HG02885 (cell line): ENCODE measurements at regions not wholly inside any gene's neighbourhood (a gene's known extent, or its start where the extent isn't known, plus 50 kb on each side); places are given as distances from the start of the nearest gene placed in this dataset.

Experiments used
- ATAC-seq: cut with Tn5 transposase; IDR thresholded peaks from one replicate; pipeline ENCODE4 v1.9.1; 2021; ENCODE audit warnings: mild to moderate bottlenecking; ENCODE audit not compliant: unreplicated experiment, poor library complexity

GRCh38 chr13:34561033-34561432, 381.0 kb upstream of the NBEA start:
- no peak for ATAC-seq

- no peak for ATAC-seq
Observed at GRCh38 chr13:34567597-34567996, 374.5 kb upstream of the NBEA start.

- no peak for ATAC-seq
Observed at GRCh38 chr13:34570698-34571353, 371.2 kb upstream of the NBEA start.

- no peak for ATAC-seq
Observed at GRCh38 chr13:34571716-34572115, 370.4 kb upstream of the NBEA start.

GRCh38 chr13:34577051-34577450, 365.0 kb upstream of the NBEA start:
- no peak for ATAC-seq

GRCh38 chr13:34578471-34578870, 363.6 kb upstream of the NBEA start:
- ATAC-seq, result no peak

- no peak for ATAC-seq
Observed at GRCh38 chr13:34578917-34579316, 363.2 kb upstream of the NBEA start.

- ATAC-seq, result no peak
Observed at GRCh38 chr13:34583181-34583580, 358.9 kb upstream of the NBEA start.

GRCh38 chr13:34587576-34587975, 354.5 kb upstream of the NBEA start:
- ATAC-seq, result no peak

- no peak for ATAC-seq
Observed at GRCh38 chr13:34588362-34588761, 353.7 kb upstream of the NBEA start.

GRCh38 chr13:34589581-34589980, 352.5 kb upstream of the NBEA start:
- ATAC-seq, result no peak

- no peak for ATAC-seq
Observed at GRCh38 chr13:34591129-34591528, 350.9 kb upstream of the NBEA start.

- no peak for ATAC-seq
Observed at GRCh38 chr13:34591900-34592529, 350.1 kb upstream of the NBEA start.

- no peak for ATAC-seq
Observed at GRCh38 chr13:34593658-34594057, 348.4 kb upstream of the NBEA start.

- no peak for ATAC-seq
Observed at GRCh38 chr13:34594507-34594906, 347.6 kb upstream of the NBEA start.

- ATAC-seq, result no peak
Observed at GRCh38 chr13:34608331-34608730, 333.7 kb upstream of the NBEA start.

GRCh38 chr13:34611671-34612070, 330.4 kb upstream of the NBEA start:
- no peak for ATAC-seq

- ATAC-seq, result no peak
Observed at GRCh38 chr13:34617473-34618083, 324.5 kb upstream of the NBEA start.

GRCh38 chr13:34618654-34619053, 323.4 kb upstream of the NBEA start:
- ATAC-seq, result no peak

- ATAC-seq, result no peak
Observed at GRCh38 chr13:34619326-34619725, 322.7 kb upstream of the NBEA start.

GRCh38 chr13:34620074-34620850, 321.8 kb upstream of the NBEA start:
- ATAC-seq, result no peak
